Naive thymus-derived CD4-positive, alpha-beta T cell (primary cell): ENCODE measurements at regions not wholly inside any gene's neighbourhood (a gene's known extent, or its start where the extent isn't known, plus 50 kb on each side); places are given as distances from the start of the nearest gene placed in this dataset.

ENCODE experiments used
- ATAC-seq: fragments of 150-1000 bp; cut with Tn5 transposase; 2 replicates; pipeline ENCODE4 v1.10.0; 2021; ENCODE audit warnings: mild to moderate bottlenecking, moderate library complexity
- CTCF ChIA-PET: fragments of 350-600 bp; sonication (Branson Sonifier 250); formaldehyde crosslinking; loops from one replicate; lab custom pipeline; 2021; ENCODE audit warnings: antibody characterized with exemption; lab: Charles Lee
- POLR2A ChIA-PET: fragments of 350-600 bp; sonication (Branson Sonifier 250); formaldehyde crosslinking; loops from one replicate; lab custom pipeline; 2021; ENCODE audit warnings: antibody characterized with exemption, inconsistent platforms; lab: Charles Lee
- DNase-seq, 9 donors: peaks; one replicate each; pipeline versions ENCODE4 v3.0.0 to v3.0.0-alpha.2; 2020 to 2022; ENCODE audit warnings: mixed read lengths in 1 of 9
- H3K27ac ChIP-seq: one replicate; pipeline ENCODE4 v1.7.0; 2013; ENCODE audit warnings: mild to moderate bottlenecking, low read depth, low read length, moderate library complexity
- H3K27me3 ChIP-seq, 2 donors: one replicate each; pipeline ENCODE4 v1.7.0; 2013; ENCODE audit warnings: low read length in 2 of 2, mild to moderate bottlenecking in 2 of 2, moderate library complexity in 2 of 2; ENCODE audit not compliant: control insufficient read depth in 2 of 2, insufficient read depth in 2 of 2
- H3K36me3 ChIP-seq, 3 experiments: 1 replicate in 2 of 3; 2 replicates in 1 of 3; pipeline ENCODE4 v1.7.0; 2013; ENCODE audit warnings: low read length in 3 of 3, mild to moderate bottlenecking in 3 of 3, moderate library complexity in 1 of 3; ENCODE audit not compliant: insufficient read depth in 3 of 3, control insufficient read depth in 2 of 3
- H3K4me1 ChIP-seq, 2 donors: one replicate each; pipeline ENCODE4 v1.7.0; 2013; ENCODE audit warnings: low read length in 2 of 2, mild to moderate bottlenecking in 2 of 2, moderate library complexity in 1 of 2; ENCODE audit not compliant: control insufficient read depth in 2 of 2, insufficient read depth in 2 of 2
- H3K4me3 ChIP-seq: 2 replicates; pipeline ENCODE4 v1.7.0; 2013; ENCODE audit warnings: mild to moderate bottlenecking, low read length
- H3K9me3 ChIP-seq, 3 experiments: 1 replicate in 2 of 3; 2 replicates in 1 of 3; pipeline ENCODE4 v1.7.0; 2013; ENCODE audit warnings: low read length in 3 of 3; ENCODE audit not compliant: control insufficient read depth in 2 of 3
- H3K27ac Mint-ChIP-seq, 9 donors: one replicate each; pipeline ENCODE4 v1.8.0; 2020 to 2022; ENCODE audit warnings: mixed read lengths in 9 of 9, mild to moderate bottlenecking in 8 of 9, moderate library complexity in 5 of 9, inconsistent platforms in 2 of 9
- H3K27me3 Mint-ChIP-seq, 5 donors: one replicate each; pipeline ENCODE4 v1.8.0; 2021 to 2022; ENCODE audit warnings: mixed read lengths in 5 of 5, mild to moderate bottlenecking in 1 of 5
- H3K36me3 Mint-ChIP-seq, 5 donors: one replicate each; pipeline ENCODE4 v1.8.0; 2020 to 2022; ENCODE audit warnings: mixed read lengths in 5 of 5, mild to moderate bottlenecking in 3 of 5, inconsistent platforms in 1 of 5
- H3K4me1 Mint-ChIP-seq, 7 donors: one replicate each; pipeline ENCODE4 v1.8.0; 2020 to 2022; ENCODE audit warnings: mixed read lengths in 7 of 7, mild to moderate bottlenecking in 3 of 7, inconsistent platforms in 1 of 7
- H3K4me3 Mint-ChIP-seq, 10 donors: one replicate each; pipeline ENCODE4 v1.8.0; 2020 to 2022; ENCODE audit warnings: mild to moderate bottlenecking in 10 of 10, mixed read lengths in 10 of 10, moderate library complexity in 6 of 10, inconsistent platforms in 2 of 10
- H3K9me3 Mint-ChIP-seq, 11 donors: one replicate each; pipeline ENCODE4 v1.8.0; 2020 to 2022; ENCODE audit warnings: mixed read lengths in 11 of 11, mild to moderate bottlenecking in 4 of 11, inconsistent platforms in 1 of 11, moderate library complexity in 1 of 11
- intact Hi-C, 2 donors: fragments of 100-400 bp; cut with micrococcal nuclease; formaldehyde crosslinking; loops; one replicate each; pipeline ENCODE4 v1.15.1; 2023

- ChIA-PET CTCF (no interaction called here), POLR2A (no interaction called here)
- H3K36me3 ChIP-seq = no peaks in the 10 kb centered on the region
- no peaks in the 10 kb centered on the region for H3K4me1 ChIP-seq
- intact Hi-C loops = no loop called here
- H3K27me3 ChIP-seq = no peaks in the 10 kb centered on the region
- Mint-ChIP-seq H3K27me3 (peaks cover 0 to 6% (median 0%) of the 10 kb centered on the region in 5 donors), H3K9me3 (peaks cover 0 to 3% (median 0%) of the 10 kb centered on the region in 11 donors), H3K4me3 (no peak overlapping the region), H3K4me1 (no peaks in the 10 kb centered on the region), H3K27ac (no peak overlapping the region), H3K36me3 (no peaks in the 10 kb centered on the region)
- no peak for DNase-seq
- no peaks in the 10 kb centered on the region for H3K9me3 ChIP-seq
- H3K27ac ChIP-seq = no peak overlapping the region
- no peak overlapping the region for H3K4me3 ChIP-seq
- no peak for ATAC-seq
Measured at GRCh38 chr5:116908537-116908936, 333.9 kb upstream of the SEMA6A start.

GRCh38 chr5:116905885-116906284 lies 331.3 kb upstream of the SEMA6A start:
- H3K36me3 Mint-ChIP-seq = no peaks in the 10 kb centered on the region
- Histone ChIP-seq H3K4me1 (no peaks in the 10 kb centered on the region), H3K27me3 (no peaks in the 10 kb centered on the region), H3K27ac (no peak overlapping the region), H3K9me3 (no peaks in the 10 kb centered on the region), H3K36me3 (no peaks in the 10 kb centered on the region), H3K4me3 (no peak overlapping the region)
- POLR2A ChIA-PET = no interaction called here
- no peak overlapping the region for H3K4me3 Mint-ChIP-seq
- CTCF ChIA-PET = no interaction called here
- intact Hi-C loops = no loop called here
- peaks cover 0 to 4% (median 0%) of the 10 kb centered on the region in 11 donors for H3K9me3 Mint-ChIP-seq
- H3K4me1 Mint-ChIP-seq = no peaks in the 10 kb centered on the region
- H3K27ac Mint-ChIP-seq = peak overlapping the region in 1 of 9 donors; percentile 10
- peaks cover 0 to 12% (median 0%) of the 10 kb centered on the region in 5 donors for H3K27me3 Mint-ChIP-seq
- no peak for ATAC-seq
- no peak for DNase-seq

- no peaks in the 10 kb centered on the region for H3K36me3 ChIP-seq
- H3K36me3 Mint-ChIP-seq = no peaks in the 10 kb centered on the region
- H3K27ac ChIP-seq = no peak overlapping the region
- peaks cover 0 to 4% (median 0%) of the 10 kb centered on the region in 11 donors for H3K9me3 Mint-ChIP-seq
- H3K9me3 ChIP-seq = no peaks in the 10 kb centered on the region
- ChIA-PET POLR2A (no interaction called here), CTCF (no interaction called here)
- no peaks in the 10 kb centered on the region for H3K4me1 ChIP-seq
- H3K4me3 Mint-ChIP-seq = no peak overlapping the region
- peaks cover 0 to 7% (median 5%) of the 10 kb centered on the region in 5 donors for H3K27me3 Mint-ChIP-seq
- H3K27ac Mint-ChIP-seq = no peak overlapping the region
- no peaks in the 10 kb centered on the region for H3K4me1 Mint-ChIP-seq
- DNase-seq = no peak
- H3K27me3 ChIP-seq = no peaks in the 10 kb centered on the region
- intact Hi-C loops = no loop called here
- H3K4me3 ChIP-seq = no peak overlapping the region
- no peak for ATAC-seq
Measured at GRCh38 chr5:116900793-116901192, 326.2 kb upstream of the SEMA6A start.

GRCh38 chr5:116898917-116899316 lies 324.3 kb upstream of the SEMA6A start:
- DNase-seq (no peak), ATAC-seq (no peak)
- ChIA-PET CTCF (no interaction called here), POLR2A (no interaction called here)
- no peaks in the 10 kb centered on the region for H3K9me3 ChIP-seq
- no peak overlapping the region for H3K27ac Mint-ChIP-seq
- H3K9me3 Mint-ChIP-seq = peaks cover 0 to 4% (median 0%) of the 10 kb centered on the region in 11 donors
- intact Hi-C loops = no loop called here
- no peaks in the 10 kb centered on the region for H3K36me3 ChIP-seq
- no peaks in the 10 kb centered on the region for H3K4me1 Mint-ChIP-seq
- no peaks in the 10 kb centered on the region for H3K27me3 ChIP-seq
- no peaks in the 10 kb centered on the region for H3K4me1 ChIP-seq
- H3K4me3 ChIP-seq = no peak overlapping the region
- peaks cover 0 to 7% (median 4%) of the 10 kb centered on the region in 5 donors for H3K27me3 Mint-ChIP-seq
- H3K27ac ChIP-seq = no peak overlapping the region
- H3K36me3 Mint-ChIP-seq = no peaks in the 10 kb centered on the region
- no peak overlapping the region for H3K4me3 Mint-ChIP-seq

GRCh38 chr5:116897291-116897690 lies 322.7 kb upstream of the SEMA6A start:
- H3K27ac Mint-ChIP-seq = no peak overlapping the region

GRCh38 chr5:116896001-116896400 lies 321.4 kb upstream of the SEMA6A start:
- CTCF ChIA-PET = no interaction called here
- POLR2A ChIA-PET = no interaction called here
- Histone ChIP-seq H3K27ac (no peak overlapping the region), H3K4me1 (no peaks in the 10 kb centered on the region), H3K36me3 (no peaks in the 10 kb centered on the region), H3K9me3 (no peaks in the 10 kb centered on the region), H3K27me3 (no peaks in the 10 kb centered on the region), H3K4me3 (no peak overlapping the region)
- no peaks in the 10 kb centered on the region for H3K36me3 Mint-ChIP-seq
- H3K27ac Mint-ChIP-seq = no peak overlapping the region
- H3K9me3 Mint-ChIP-seq = peaks cover 0 to 4% (median 0%) of the 10 kb centered on the region in 11 donors
- no peak for ATAC-seq
- H3K4me3 Mint-ChIP-seq = no peak overlapping the region
- peaks cover 0 to 5% (median 0%) of the 10 kb centered on the region in 5 donors for H3K27me3 Mint-ChIP-seq
- intact Hi-C loops = no loop called here
- H3K4me1 Mint-ChIP-seq = no peaks in the 10 kb centered on the region
- no peak for DNase-seq

More at GRCh38 chr5:116897291-116897690, 322.7 kb upstream of the SEMA6A start:
- no peaks in the 10 kb centered on the region for H3K27me3 ChIP-seq
- Mint-ChIP-seq H3K9me3 (peaks cover 0 to 7% (median 0%) of the 10 kb centered on the region in 11 donors), H3K36me3 (no peaks in the 10 kb centered on the region), H3K27me3 (peaks cover 0 to 6% (median 4%) of the 10 kb centered on the region in 5 donors), H3K4me3 (no peak overlapping the region), H3K4me1 (no peaks in the 10 kb centered on the region)
- intact Hi-C loops = no loop called here
- H3K9me3 ChIP-seq = no peaks in the 10 kb centered on the region
- ChIA-PET POLR2A (no interaction called here), CTCF (interaction anchor here (0.6 kb wide), 1 partner anchor 1357 kb away, joined by 3 read pairs; no protein-coding TSS in a partner anchor)
- H3K4me3 ChIP-seq = no peak overlapping the region
- ATAC-seq (no peak), DNase-seq (no peak)
- no peaks in the 10 kb centered on the region for H3K36me3 ChIP-seq
- no peaks in the 10 kb centered on the region for H3K4me1 ChIP-seq
- no peak overlapping the region for H3K27ac ChIP-seq

GRCh38 chr5:116892993-116893392 lies 318.4 kb upstream of the SEMA6A start:
- DNase-seq = no peak
- H3K36me3 Mint-ChIP-seq = no peaks in the 10 kb centered on the region
- H3K9me3 ChIP-seq = no peaks in the 10 kb centered on the region
- POLR2A ChIA-PET = no interaction called here
- no peak overlapping the region for H3K4me3 ChIP-seq
- peaks cover 0 to 5% (median 0%) of the 10 kb centered on the region in 5 donors for H3K27me3 Mint-ChIP-seq
- H3K27ac ChIP-seq = no peak overlapping the region
- CTCF ChIA-PET = no interaction called here
- peaks cover 0 to 4% (median 0%) of the 10 kb centered on the region in 11 donors for H3K9me3 Mint-ChIP-seq
- no peaks in the 10 kb centered on the region for H3K4me1 Mint-ChIP-seq
- H3K4me3 Mint-ChIP-seq = no peak overlapping the region
- no peaks in the 10 kb centered on the region for H3K36me3 ChIP-seq
- H3K27ac Mint-ChIP-seq = no peak overlapping the region
- intact Hi-C loops = no loop called here
- no peak for ATAC-seq
- H3K4me1 ChIP-seq = no peaks in the 10 kb centered on the region
- no peaks in the 10 kb centered on the region for H3K27me3 ChIP-seq
